ENCODE measurements at regions not wholly inside any gene's neighbourhood (a gene's known extent, or its start where the extent isn't known, plus 50 kb on each side); places are given as distances from the start of the nearest gene placed in this dataset.

DNA sequence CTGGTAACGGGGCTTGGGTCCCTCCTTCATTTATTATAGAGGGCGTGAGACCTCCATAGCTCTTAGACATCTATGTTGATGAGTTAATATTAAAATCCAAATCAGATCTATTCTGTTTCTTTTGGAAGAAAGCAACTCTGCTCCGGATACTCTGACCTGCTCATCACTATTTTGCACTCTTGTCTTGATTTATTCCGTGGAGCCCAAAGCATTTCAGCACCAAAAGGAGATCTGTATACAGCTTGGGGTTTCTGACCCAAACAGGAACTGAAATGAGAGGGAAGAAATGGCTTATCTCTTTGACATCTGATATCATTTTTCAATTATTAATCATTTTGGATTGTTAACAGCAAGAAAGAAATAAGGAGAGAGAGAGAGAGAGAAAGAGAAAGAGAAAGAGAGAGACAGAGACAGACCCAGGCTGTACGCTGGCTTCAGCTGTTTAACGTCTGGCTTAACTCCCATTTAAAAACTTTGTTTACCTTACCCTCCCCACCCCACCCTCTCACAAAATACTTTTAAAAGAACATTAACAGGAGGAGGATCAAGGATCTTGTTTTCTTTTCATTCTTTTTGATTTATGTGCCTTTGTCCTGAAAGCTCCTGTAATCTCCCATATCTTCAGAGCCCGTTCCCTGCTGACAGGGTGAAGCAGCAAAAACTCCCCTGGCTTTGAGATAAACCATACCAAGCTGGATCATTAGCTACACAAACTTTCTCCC, 231.4 kb upstream of the TUT7 start:
- H3F3A ChIP-seq (ENCODE audit: control insufficient read depth, insufficient read depth) = no peaks in the 10 kb centered on the region
- no peak overlapping the region for H3K4me3 ChIP-seq (ENCODE audit: low read length)
- no peaks in the 10 kb centered on the region for H3K9me3 ChIP-seq (ENCODE audit: control insufficient read depth, insufficient read depth, low read length)
- H3K4me2 ChIP-seq (ENCODE audit: low read length) = no peak overlapping the region
- H3K4me1 ChIP-seq (ENCODE audit: control insufficient read depth, low read length) = no peaks in the 10 kb centered on the region
- H3K36me3 ChIP-seq (ENCODE audit: control insufficient read depth, low read length) = no peaks in the 10 kb centered on the region
- H4K20me1 ChIP-seq (ENCODE audit: control insufficient read depth, insufficient read depth, low read depth, low read length) = no peaks in the 10 kb centered on the region
- no peaks in the 10 kb centered on the region for H3K27me3 ChIP-seq (ENCODE audit: control insufficient read depth, low read length)
- H3K9me2 ChIP-seq (replicated peaks; ENCODE audit: control insufficient read depth, low read length) = no peaks in the 10 kb centered on the region
- H3K27ac ChIP-seq (ENCODE audit: low read depth, low read length) = no peak overlapping the region
- no peak for TF ChIP-seq EZH2phosphoT487 (IDR thresholded peaks at IDR 0.05; ENCODE audit: borderline replicate concordance, low read length)
- no peak for TF ChIP-seq CTCF (IDR thresholded peaks at IDR 0.05; ENCODE audit: low read depth, low read length, poor library complexity, severe bottlenecking)
- H3K79me2 ChIP-seq (ENCODE audit: control insufficient read depth, low read length) = no peaks in the 10 kb centered on the region

DNA sequence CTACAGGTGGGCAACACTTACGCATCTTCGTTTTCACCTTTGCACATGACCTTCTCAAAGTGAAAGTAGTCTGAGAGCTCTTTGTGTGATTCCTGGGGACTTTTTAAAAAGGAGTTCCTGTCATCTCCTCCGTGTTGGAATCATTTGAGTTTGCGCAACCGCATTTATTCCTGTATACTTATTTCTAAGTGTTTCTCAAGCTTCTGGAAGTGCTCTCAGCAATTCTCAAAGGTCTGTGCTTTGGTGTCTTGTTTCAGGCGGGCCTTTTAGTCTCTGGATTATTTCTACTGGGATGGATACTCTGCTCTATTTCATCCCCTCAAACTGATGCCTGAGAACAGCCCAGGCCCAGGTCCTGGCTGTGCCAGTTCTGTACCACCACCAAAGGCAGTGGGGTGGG, 226.5 kb upstream of the TUT7 start:
- no peaks in the 10 kb centered on the region for H3K4me1 ChIP-seq (ENCODE audit: control insufficient read depth, low read length)
- no peaks in the 10 kb centered on the region for H3K79me2 ChIP-seq (ENCODE audit: control insufficient read depth, low read length)
- H3F3A ChIP-seq (ENCODE audit: control insufficient read depth, insufficient read depth) = no peaks in the 10 kb centered on the region
- H3K27me3 ChIP-seq (ENCODE audit: control insufficient read depth, low read length) = no peaks in the 10 kb centered on the region
- H3K36me3 ChIP-seq (ENCODE audit: control insufficient read depth, low read length) = no peaks in the 10 kb centered on the region
- no peak for TF ChIP-seq CTCF (IDR thresholded peaks at IDR 0.05; ENCODE audit: low read depth, low read length, poor library complexity, severe bottlenecking)
- no peak for TF ChIP-seq EZH2phosphoT487 (IDR thresholded peaks at IDR 0.05; ENCODE audit: borderline replicate concordance, low read length)
- no peaks in the 10 kb centered on the region for H4K20me1 ChIP-seq (ENCODE audit: control insufficient read depth, insufficient read depth, low read depth, low read length)
- no peaks in the 10 kb centered on the region for H3K9me3 ChIP-seq (ENCODE audit: control insufficient read depth, insufficient read depth, low read length)
- H3K4me3 ChIP-seq (ENCODE audit: low read length) = no peak overlapping the region
- no peaks in the 10 kb centered on the region for H3K9me2 ChIP-seq (replicated peaks; ENCODE audit: control insufficient read depth, low read length)
- no peak overlapping the region for H3K4me2 ChIP-seq (ENCODE audit: low read length)
- H3K27ac ChIP-seq (ENCODE audit: low read depth, low read length) = no peak overlapping the region

GRCh38 chr9:86578722-86579121, 224.5 kb upstream of the TUT7 start:
- TF ChIP-seq CTCF (IDR thresholded peaks at IDR 0.05; ENCODE audit: low read depth, low read length, poor library complexity, severe bottlenecking) (no peak), EZH2phosphoT487 (IDR thresholded peaks at IDR 0.05; ENCODE audit: borderline replicate concordance, low read length) (no peak)
- no peaks in the 10 kb centered on the region for H3K9me3 ChIP-seq (ENCODE audit: control insufficient read depth, insufficient read depth, low read length)
- H3K9me2 ChIP-seq (replicated peaks; ENCODE audit: control insufficient read depth, low read length) = no peaks in the 10 kb centered on the region
- H3K79me2 ChIP-seq (ENCODE audit: control insufficient read depth, low read length) = no peaks in the 10 kb centered on the region
- H4K20me1 ChIP-seq (ENCODE audit: control insufficient read depth, insufficient read depth, low read depth, low read length) = no peaks in the 10 kb centered on the region
- H3K27me3 ChIP-seq (ENCODE audit: control insufficient read depth, low read length) = no peaks in the 10 kb centered on the region
- H3K4me3 ChIP-seq (ENCODE audit: low read length) = no peak overlapping the region
- no peaks in the 10 kb centered on the region for H3F3A ChIP-seq (ENCODE audit: control insufficient read depth, insufficient read depth)
- H3K4me2 ChIP-seq (ENCODE audit: low read length) = no peak overlapping the region
- H3K27ac ChIP-seq (ENCODE audit: low read depth, low read length) = no peak overlapping the region
- H3K4me1 ChIP-seq (ENCODE audit: control insufficient read depth, low read length) = no peaks in the 10 kb centered on the region
- H3K36me3 ChIP-seq (ENCODE audit: control insufficient read depth, low read length) = no peaks in the 10 kb centered on the region

All from DOHH2 (cell line).